Stimulated activated effector memory CD8-positive, alpha-beta T cell treated with anti-CD3 and anti-CD28 coated beads, Interleukin-12 subunit alpha, Interleukin-12 subunit beta, amount 100 ng/mL, for 72 hours (primary cell): ENCODE measurements at regions not wholly inside any gene's neighbourhood (a gene's known extent, or its start where the extent isn't known, plus 50 kb on each side); places are given as distances from the start of the nearest gene placed in this dataset.

Source experiments
- ATAC-seq: fragments of 150-1000 bp; cut with Tn5 transposase; 2 replicates; pipeline ENCODE4 v1.10.0; 2021
- DNase-seq, 2 donors: peaks; one replicate each; pipeline ENCODE4 v3.0.0; 2021 to 2022; ENCODE audit warnings: low spot score in 2 of 2
- H3K27ac Mint-ChIP-seq: one replicate; pipeline ENCODE4 v1.8.0; 2022; ENCODE audit warnings: mild to moderate bottlenecking, mixed read lengths
- H3K36me3 Mint-ChIP-seq: one replicate; pipeline ENCODE4 v1.8.0; 2022; ENCODE audit warnings: mild to moderate bottlenecking, mixed read lengths
- H3K4me1 Mint-ChIP-seq: one replicate; pipeline ENCODE4 v1.8.0; 2022; ENCODE audit warnings: mixed read lengths
- H3K4me3 Mint-ChIP-seq: one replicate; pipeline ENCODE4 v1.8.0; 2022; ENCODE audit warnings: mild to moderate bottlenecking, mixed read lengths
- H3K9me3 Mint-ChIP-seq: one replicate; pipeline ENCODE4 v1.8.0; 2022; ENCODE audit warnings: mixed read lengths

DNA sequence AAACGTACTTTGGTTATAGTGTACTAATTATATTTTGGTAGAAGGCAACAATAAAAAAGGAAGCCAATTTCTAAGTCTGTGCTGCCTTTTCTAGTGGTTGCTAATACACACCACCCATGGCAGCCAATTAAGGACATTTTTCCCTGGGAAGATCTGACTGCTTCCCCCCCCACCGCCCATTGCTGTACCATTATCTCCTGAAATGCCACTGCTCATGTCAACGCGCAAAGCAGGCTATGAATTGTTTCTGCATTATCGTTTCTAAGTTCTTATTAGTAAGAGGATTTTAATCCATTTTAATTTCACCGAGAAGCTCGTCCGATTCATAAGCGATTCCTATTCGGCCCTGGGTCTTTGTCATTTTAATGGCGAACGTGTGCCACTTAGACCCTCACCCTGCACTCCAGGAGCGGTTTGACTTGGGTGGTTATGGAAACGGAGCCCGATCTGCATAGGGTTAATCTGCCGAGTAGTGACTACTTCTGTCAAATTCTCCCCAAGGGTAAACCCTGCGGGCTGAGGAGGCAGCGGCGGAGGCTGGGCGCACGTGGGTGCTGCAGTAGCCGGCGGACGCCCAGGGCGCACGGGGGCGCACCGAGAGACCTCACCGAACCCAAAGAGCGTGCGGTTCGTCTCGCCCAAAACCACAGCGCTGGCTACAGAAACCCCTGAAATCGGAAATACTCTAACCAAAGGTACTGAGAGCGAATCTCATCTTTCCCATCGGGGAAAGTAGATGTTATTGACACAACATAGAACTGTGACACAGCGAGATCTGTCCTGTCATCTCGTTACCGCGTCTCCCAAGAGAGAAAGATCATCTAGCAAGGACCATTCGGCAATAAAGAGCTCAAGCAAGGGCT lies 55.8 kb upstream of the SHC3 start:
- peak in 1 of 2 donors; percentile 55 for DNase-seq
- Mint-ChIP-seq H3K4me3 (no peak overlapping the region), H3K27ac (no peak overlapping the region), H3K4me1 (peaks cover 14% of the 10 kb centered on the region), H3K36me3 (no peaks in the 10 kb centered on the region), H3K9me3 (peaks cover 4% of the 10 kb centered on the region)
- ATAC-seq = peak; percentile 76

- Mint-ChIP-seq H3K9me3 (peaks cover 4% of the 10 kb centered on the region), H3K27ac (no peak overlapping the region), H3K4me3 (no peak overlapping the region), H3K36me3 (no peaks in the 10 kb centered on the region), H3K4me1 (peaks cover 14% of the 10 kb centered on the region)
- no peak for ATAC-seq
- no peak for DNase-seq
These were observed 58.4 kb upstream of the SHC3 start for GRCh38 chr9:89236955-89237573.

DNA sequence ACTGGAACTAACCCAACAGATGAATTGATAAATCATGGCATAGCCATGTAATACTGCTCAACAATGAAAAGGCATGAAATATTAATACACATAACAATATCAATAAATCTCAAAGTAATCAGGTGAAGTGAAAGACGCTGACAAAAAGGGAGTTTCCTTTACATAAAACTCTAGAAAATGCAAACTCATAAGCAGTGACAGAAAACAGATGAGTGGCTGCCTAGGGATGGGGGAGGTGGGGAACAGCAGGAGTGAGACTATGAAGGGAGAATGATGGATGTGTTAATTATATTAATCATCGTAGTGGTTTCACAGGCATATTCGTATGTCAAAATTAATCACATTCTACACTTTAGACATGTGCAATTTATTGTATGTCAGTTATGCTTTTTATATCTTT lies 59.8 kb upstream of the SHC3 start:
- DNase-seq (no peak), ATAC-seq (no peak)
- Mint-ChIP-seq H3K27ac (no peak overlapping the region), H3K9me3 (peaks cover 4% of the 10 kb centered on the region), H3K4me3 (no peak overlapping the region), H3K4me1 (peaks cover 14% of the 10 kb centered on the region), H3K36me3 (no peaks in the 10 kb centered on the region)

- no peak overlapping the region for H3K4me3 Mint-ChIP-seq
- H3K9me3 Mint-ChIP-seq = peaks cover 4% of the 10 kb centered on the region
- no peaks in the 10 kb centered on the region for H3K4me1 Mint-ChIP-seq
- DNase-seq (no peak), ATAC-seq (no peak)
- H3K36me3 Mint-ChIP-seq = no peaks in the 10 kb centered on the region
- no peak overlapping the region for H3K27ac Mint-ChIP-seq
These were observed 64.9 kb upstream of the SHC3 start for GRCh38 chr9:89243296-89244061.

- H3K36me3 Mint-ChIP-seq = no peaks in the 10 kb centered on the region
- no peak for ATAC-seq
- no peak overlapping the region for H3K27ac Mint-ChIP-seq
- no peak for DNase-seq
- H3K4me1 Mint-ChIP-seq = no peaks in the 10 kb centered on the region
- H3K9me3 Mint-ChIP-seq = no peaks in the 10 kb centered on the region
- H3K4me3 Mint-ChIP-seq = no peak overlapping the region
These were observed 64.2 kb upstream of the CKS2 start for GRCh38 chr9:89246840-89247239.

- ATAC-seq (no peak), DNase-seq (no peak)
- Mint-ChIP-seq H3K27ac (no peak overlapping the region), H3K4me3 (no peak overlapping the region), H3K9me3 (no peaks in the 10 kb centered on the region), H3K4me1 (no peaks in the 10 kb centered on the region), H3K36me3 (no peaks in the 10 kb centered on the region)
These were observed 63.3 kb upstream of the CKS2 start for GRCh38 chr9:89247431-89248353.

DNA sequence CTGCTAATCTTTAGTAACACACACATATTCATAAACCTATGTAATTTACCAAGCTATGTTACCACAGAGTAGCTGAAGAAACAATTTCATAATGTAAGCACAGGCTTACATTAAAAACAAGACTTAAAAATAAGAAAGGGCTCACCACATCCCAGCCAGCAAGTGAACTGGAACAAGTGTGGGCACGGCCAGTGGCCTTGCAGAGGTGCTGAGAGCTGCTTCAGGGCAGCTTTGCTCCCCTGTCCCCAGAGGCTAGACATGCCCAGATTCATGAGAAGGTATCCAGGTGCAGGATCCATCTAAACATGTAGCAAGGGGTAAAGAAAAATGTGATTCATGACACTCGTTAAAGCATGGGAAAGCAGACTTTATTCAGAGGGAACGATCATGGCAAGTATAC lies 62.0 kb upstream of the CKS2 start:
- ATAC-seq (no peak), DNase-seq (no peak)
- no peaks in the 10 kb centered on the region for H3K9me3 Mint-ChIP-seq
- H3K27ac Mint-ChIP-seq = no peak overlapping the region
- no peaks in the 10 kb centered on the region for H3K4me1 Mint-ChIP-seq
- H3K36me3 Mint-ChIP-seq = no peaks in the 10 kb centered on the region
- H3K4me3 Mint-ChIP-seq = no peak overlapping the region

DNA sequence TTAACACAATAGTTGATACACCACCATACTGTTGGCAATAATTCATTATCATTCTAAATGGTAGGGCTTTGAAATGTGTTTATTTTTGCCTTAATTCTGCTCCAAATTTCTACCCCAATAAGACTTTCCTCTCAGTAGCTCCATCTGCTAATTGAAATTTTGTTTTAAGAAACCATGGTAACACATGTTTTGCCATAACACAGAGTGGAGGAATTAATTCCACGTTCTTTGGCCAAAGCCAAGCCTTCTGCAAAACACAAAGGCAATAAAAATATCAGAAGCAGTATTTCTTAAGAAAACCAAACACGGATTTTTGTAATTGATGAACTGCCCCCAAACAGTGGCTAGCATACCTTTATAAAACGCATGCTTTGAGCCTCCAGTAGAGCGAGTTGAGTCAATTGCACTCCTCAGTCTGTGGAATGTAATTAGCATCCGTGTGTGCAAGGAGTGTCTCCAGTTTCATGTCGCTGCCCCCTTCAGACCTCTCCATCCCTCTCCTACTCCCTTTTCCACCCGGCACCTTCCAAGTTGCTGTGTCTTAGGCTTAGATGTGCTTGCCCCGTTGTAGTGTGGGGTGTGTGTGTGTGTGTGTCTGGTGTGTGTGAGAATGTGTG lies 58.2 kb upstream of the CKS2 start:
- no peak overlapping the region for H3K27ac Mint-ChIP-seq
- no peaks in the 10 kb centered on the region for H3K9me3 Mint-ChIP-seq
- H3K36me3 Mint-ChIP-seq = no peaks in the 10 kb centered on the region
- ATAC-seq (no peak), DNase-seq (no peak)
- no peak overlapping the region for H3K4me3 Mint-ChIP-seq
- H3K4me1 Mint-ChIP-seq = no peaks in the 10 kb centered on the region

DNA sequence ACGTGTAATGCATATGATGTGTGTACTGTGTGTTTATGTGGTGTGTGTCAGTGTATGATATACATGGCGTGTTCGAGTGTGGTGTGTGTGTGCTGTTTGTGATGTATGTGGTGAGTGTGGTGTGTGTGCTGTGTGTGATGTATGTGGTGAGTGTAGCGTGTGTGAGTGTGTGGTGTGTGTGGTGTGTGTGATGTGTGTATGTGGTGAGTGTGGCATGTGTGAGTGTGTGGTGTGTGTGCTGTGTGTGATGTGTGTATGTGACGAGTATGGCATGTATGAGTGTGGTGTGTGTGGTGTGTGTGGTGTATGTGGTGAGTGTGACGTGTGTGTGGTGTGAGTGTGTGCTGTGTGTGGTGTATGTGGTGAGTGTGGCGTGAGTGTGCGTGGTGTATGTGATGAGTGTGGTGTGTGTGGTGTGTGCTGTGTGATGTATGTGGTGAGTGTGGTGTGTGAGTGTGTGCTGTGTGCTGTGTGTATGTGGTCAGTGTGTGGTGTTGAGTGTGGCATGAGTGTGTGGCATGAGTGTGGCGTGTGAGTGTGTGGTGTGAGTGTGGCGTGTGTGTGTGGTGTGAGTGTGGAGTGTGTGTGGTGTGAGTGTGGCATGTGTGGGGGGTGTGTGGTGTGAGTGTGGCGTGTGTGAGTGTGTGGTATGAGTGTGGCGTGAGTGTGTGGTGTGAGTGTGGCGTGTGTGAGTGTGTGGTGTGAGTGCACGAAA lies 56.8 kb upstream of the CKS2 start:
- Mint-ChIP-seq H3K4me1 (no peaks in the 10 kb centered on the region), H3K9me3 (no peaks in the 10 kb centered on the region), H3K36me3 (no peaks in the 10 kb centered on the region), H3K27ac (no peak overlapping the region), H3K4me3 (no peak overlapping the region)
- no peak for ATAC-seq
- DNase-seq = no peak

DNA sequence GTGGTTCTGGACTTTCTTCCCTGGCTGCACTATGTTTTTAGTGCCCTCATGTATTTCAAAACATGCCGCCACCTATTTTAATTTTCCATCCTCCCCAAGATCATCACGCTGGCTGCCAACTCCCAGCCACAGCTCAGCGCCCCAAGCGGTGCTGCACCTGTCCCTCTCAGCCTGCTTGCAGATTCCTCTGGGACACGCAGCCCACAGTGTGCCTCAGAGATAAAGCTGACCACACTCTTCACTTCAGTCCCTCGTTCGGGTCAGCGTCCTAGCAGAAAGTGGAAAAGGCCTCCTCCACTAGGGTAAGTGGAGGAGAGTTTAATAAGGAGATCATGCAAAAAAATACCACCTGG lies 56.2 kb upstream of the CKS2 start:
- H3K9me3 Mint-ChIP-seq = no peaks in the 10 kb centered on the region
- no peak for ATAC-seq

GRCh38 chr9:89256225-89256624 lies 54.8 kb upstream of the CKS2 start:
- H3K9me3 Mint-ChIP-seq = no peaks in the 10 kb centered on the region
- H3K4me1 Mint-ChIP-seq = no peaks in the 10 kb centered on the region
- H3K36me3 Mint-ChIP-seq = no peaks in the 10 kb centered on the region
- ATAC-seq (no peak), DNase-seq (no peak)
- no peak overlapping the region for H3K27ac Mint-ChIP-seq
- no peak overlapping the region for H3K4me3 Mint-ChIP-seq

More for the DNA sequence above, 56.2 kb upstream of the CKS2 start:
- H3K27ac Mint-ChIP-seq = no peak overlapping the region
- H3K4me3 Mint-ChIP-seq = no peak overlapping the region
- H3K4me1 Mint-ChIP-seq = no peaks in the 10 kb centered on the region
- no peaks in the 10 kb centered on the region for H3K36me3 Mint-ChIP-seq
- no peak for DNase-seq

GRCh38 chr9:89256642-89257041 lies 54.4 kb upstream of the CKS2 start:
- Mint-ChIP-seq H3K4me1 (no peaks in the 10 kb centered on the region), H3K36me3 (no peaks in the 10 kb centered on the region), H3K4me3 (no peak overlapping the region), H3K9me3 (no peaks in the 10 kb centered on the region), H3K27ac (no peak overlapping the region)
- ATAC-seq (no peak), DNase-seq (no peak)

GRCh38 chr9:89260525-89260924 lies 50.5 kb upstream of the CKS2 start:
- no peak overlapping the region for H3K27ac Mint-ChIP-seq
- H3K36me3 Mint-ChIP-seq = no peaks in the 10 kb centered on the region
- no peak for DNase-seq

More at GRCh38 chr9:89260525-89260924, 50.5 kb upstream of the CKS2 start:
- ATAC-seq = no peak
- Mint-ChIP-seq H3K4me3 (no peak overlapping the region), H3K4me1 (no peaks in the 10 kb centered on the region), H3K9me3 (no peaks in the 10 kb centered on the region)
